HG03039 (cell line): ENCODE measurements at regions not wholly inside any gene's neighbourhood (a gene's known extent, or its start where the extent isn't known, plus 50 kb on each side); places are given as distances from the start of the nearest gene placed in this dataset.

Experiments used
- ATAC-seq: cut with Tn5 transposase; IDR thresholded peaks from one replicate; pipeline ENCODE4 v1.9.1; 2021; ENCODE audit warnings: mild to moderate bottlenecking, moderate library complexity; ENCODE audit not compliant: unreplicated experiment

DNA sequence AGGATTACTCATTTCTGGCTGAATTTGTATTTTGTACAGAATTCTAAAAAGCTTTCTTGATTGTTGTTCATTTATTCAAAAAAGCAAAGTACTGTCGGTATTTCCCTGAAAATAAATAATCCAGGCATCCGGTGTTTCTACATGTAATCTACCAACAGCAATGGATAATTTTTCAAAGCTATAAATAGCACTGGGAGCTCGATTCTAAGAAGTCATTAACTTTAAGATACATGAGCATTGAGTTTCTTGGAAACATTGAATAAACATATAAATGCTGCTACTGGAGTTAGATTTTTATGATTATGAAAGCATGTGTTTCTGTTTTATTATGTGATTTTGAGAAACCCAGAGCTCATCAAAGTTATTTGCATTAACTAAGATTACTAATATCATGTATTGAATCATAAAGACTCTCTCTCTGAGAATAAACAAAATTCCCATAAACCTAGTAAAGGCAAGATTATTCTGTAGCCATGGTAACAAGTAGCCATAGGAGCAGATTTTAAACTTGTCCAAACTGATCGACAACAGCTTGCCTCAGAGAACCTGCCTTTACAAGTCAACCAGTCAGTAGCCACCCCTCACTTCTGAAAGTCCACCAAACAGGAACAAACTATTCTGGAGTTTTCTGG, 197.0 kb downstream of the DRD1 start:
- no peak for ATAC-seq

DNA sequence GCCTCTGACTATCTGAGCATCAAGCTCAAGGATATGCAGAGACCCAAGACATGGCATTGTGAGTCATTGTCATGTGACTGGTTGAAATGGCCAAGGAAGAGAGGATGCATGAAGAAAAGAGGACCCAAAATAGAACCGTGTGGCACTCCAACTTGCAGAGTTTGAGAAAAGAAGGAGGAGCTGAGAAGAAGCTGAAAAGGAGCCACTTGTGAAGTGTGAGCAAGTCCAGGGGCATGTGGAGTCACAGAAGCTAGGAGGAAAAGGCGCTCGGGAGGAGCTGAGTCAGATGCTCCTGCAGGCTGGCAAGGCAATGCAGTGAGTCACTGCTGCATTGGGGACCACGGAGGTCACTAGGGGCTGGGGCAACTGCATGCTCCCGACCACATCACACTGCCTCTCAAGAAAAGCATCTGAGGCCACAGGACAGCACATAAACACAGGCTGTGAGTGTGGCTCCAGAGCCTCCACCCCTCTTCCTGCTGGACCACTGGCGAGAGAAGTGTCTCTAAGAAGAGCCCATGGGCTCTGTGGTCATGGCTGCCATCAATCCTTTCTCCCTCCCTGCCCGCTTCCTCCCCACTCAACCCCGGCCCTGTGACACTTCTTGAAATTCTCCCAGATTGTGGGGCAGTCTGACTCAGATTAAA, 197.6 kb downstream of the DRD1 start:
- no peak for ATAC-seq

GRCh38 chr5:175243441-175243840, 200.5 kb downstream of the DRD1 start:
- ATAC-seq = no peak

DNA sequence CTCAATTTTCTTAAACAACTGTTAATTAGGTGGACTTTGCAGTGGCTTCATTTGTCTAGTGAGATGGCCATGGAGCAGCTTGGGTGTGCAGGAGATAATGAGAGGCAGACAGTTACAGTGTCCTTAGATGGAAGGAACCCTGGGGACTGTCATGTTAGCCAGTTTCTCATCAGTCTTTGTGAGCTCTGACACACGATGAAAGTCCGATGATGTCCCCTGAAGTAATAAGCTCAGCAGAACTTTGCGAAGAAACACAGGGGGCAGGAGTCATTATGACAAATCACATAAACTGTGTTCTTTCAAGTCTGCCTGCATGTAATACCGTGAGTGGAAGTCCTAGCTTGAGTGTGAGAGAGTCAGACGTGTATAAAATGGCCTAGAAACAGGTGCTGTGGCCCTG, 201.8 kb downstream of the DRD1 start:
- no peak for ATAC-seq

DNA sequence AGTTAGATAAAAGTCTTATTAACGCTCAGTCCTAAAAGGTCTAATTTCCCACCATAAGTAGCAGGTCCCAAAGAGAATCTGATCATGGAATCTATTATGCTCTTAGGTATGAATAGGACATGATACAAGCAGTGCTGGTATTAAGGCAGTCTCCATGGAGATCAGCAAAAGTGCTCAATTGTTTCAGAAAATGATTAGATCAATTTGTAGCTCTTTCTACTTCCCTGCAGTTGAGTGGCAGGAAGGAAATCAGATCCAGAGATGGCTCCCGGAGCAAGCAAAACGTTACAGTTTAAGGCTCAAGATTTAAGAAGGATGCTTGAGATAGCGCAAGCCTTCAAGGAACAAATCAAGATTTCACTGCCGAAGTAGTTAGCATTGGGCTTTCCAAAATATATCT, 205.7 kb downstream of the DRD1 start:
- no peak for ATAC-seq

GRCh38 chr5:175236176-175236575, 207.8 kb downstream of the DRD1 start:
- no peak for ATAC-seq

DNA sequence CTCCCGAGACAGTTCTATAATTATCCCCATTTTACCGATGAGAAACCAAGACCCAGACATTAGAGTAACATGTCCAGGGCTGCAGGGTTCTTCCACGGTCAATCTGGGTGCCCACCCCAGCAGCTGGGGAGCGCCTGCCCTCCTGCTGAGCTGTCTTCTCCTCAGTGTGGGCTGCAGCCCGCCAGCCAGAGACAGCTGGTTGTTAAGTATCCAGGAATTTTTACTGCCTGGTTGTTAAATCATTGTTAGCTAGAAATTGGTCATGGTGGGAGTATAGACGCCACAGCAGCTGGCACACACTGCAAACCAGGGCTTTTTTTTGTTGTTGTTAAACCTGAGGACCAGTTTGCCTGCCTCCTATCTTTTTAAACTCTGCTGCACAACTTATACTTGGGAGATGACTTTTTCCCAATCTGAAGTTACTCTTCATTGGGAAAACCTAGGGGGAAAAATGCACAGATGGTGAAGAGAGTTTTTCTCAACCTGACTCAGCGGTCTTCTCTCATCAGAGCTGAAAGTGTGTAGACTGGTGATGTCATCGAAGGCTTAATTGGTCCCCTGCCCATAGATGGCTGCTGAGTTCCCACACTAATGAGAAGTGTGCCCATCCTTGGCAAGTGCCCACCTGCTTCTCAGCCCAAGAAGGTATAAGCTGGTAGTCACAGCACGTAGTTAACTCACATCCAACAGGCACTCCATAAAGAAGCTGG, 208.6 kb downstream of the DRD1 start:
- no peak for ATAC-seq

DNA sequence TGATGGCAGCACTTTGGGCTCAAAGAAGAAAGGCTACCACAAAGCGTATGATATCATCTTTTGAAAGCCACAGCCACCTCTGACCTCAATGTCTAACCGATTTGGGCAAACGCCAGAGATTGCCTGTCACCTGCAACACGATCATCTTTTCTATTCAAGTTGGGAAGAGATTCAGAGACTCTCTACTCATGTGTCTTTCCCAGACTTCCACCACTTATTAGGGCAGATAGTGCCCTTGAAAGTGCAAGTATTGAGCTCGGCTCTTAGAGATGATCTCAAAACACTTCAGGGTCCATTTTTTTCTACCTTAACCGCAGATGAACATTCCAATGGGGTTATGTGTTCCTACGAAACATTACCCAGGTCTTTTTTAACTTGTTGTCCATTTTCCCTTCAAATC, 213.7 kb downstream of the DRD1 start:
- ATAC-seq = no peak

DNA sequence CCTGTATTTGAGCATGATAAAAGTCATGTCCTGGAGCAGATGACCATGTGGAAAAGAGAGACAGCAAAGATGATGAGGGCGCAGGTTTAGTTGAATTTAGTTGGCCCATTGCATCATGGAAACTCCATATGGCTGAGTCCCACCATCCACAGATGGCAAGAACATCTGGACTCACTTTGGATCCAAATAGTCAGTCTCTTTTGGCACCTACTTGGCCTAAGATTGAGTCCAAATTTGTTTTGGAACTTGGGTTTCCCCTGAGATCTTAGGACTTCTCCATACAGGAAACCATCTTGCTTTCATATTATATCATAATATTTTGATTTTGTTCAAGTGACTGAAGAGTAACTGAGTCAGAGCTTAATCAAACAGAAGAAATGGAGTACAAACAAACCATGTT, 217.5 kb downstream of the DRD1 start:
- no peak for ATAC-seq

- no peak for ATAC-seq
Measured at GRCh38 chr5:175223291-175223690, 220.7 kb downstream of the DRD1 start.

DNA sequence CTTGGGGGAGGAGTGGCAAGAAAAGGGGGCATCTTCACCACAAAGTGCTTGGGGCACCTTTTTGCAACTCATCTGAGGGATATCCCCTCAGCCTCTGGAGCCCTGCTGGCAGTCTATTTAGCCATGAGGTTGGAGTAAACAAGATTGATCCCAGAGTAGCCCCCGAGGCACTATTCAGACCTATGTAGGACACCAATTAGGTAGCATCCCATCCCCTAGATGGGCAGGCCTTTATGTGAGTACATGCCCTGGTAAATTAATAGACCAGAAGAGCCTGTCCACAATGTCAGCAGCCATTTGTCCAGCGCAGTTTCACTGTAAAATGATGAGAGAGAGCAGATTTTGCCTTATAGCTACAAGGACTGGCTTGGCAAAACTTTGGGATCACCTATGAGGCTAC, 221.4 kb downstream of the DRD1 start:
- ATAC-seq = no peak

DNA sequence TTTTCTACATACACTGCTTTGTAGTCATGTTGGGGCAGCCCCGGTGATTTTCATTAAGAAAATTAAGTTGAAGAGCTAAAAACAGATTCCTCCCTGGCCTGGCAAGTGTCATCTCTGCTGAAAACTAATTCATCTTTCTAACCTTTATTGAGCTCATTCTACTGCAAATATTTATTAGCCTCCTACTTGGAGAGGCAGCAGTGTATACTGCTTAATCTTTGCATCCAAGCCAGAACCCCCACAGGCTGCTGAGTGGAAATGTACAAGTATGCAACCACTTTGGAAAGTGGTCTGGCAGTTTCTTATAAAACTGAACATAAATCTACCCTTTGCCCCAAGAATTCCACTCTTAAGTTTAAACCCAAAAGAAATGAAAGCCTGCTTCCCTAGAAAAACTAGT, 223.4 kb downstream of the DRD1 start:
- no peak for ATAC-seq

GRCh38 chr5:175219366-175219765, 224.6 kb downstream of the DRD1 start:
- no peak for ATAC-seq

GRCh38 chr5:175216991-175217390, 227.0 kb downstream of the DRD1 start:
- ATAC-seq = no peak

GRCh38 chr5:175215906-175216305, 228.1 kb downstream of the DRD1 start:
- no peak for ATAC-seq

- no peak for ATAC-seq
Measured at GRCh38 chr5:175214152-175214551, 229.8 kb downstream of the DRD1 start.

- ATAC-seq = no peak
Measured at GRCh38 chr5:175211956-175212756, 231.8 kb downstream of the DRD1 start.

DNA sequence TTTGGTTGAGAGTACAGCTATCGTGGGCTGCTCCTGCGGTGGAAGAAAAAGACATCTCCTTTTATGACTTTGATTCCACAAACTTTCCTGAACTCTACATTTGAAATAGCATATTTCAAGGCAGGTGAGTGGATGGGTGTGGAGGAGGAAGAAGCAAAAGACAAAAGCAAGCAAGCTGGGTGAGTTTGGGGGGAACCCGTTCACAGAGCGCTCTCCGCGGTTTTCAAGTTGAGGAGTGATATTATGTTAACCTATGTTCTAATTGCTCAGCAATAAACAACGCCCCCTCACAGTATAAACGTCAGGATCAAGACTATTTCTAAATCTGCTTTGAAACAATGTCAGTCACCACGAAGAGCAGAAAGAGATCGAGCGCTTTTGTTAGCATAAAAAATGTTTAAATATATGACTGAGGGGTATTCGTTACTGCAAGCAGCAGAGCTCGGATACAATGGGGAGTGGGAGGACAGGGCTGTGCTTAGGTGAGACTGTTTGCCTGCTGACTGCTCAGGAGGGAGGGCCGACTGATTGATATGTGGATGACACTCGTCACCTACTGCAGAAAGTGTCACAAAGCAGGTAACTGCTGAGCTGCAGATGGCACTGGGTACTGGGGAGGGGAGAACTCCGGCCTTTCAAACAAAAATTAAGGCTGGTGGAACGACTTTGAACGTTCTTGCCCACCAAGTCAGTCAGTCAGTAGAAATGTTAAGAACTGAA, 236.5 kb downstream of the DRD1 start:
- ATAC-seq = no peak

DNA sequence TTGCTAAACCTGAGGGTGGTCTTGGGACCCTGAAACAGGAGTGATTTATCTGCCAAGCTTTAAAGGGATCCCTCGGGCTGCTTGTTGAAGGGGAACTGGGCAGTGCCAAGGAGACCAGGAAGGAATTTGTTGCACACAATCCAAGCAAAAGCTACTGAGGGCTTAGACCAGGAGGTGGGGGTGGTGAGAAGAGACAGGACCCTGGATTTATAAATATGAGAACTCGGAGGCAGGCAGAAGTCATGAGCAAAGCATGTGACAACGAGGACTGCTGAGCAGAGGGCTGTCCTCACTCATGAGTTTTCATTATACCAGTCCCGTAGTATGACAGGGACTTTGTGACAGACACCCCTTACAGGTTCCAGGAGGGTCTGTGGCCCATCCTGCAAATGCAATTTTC, 237.3 kb downstream of the DRD1 start:
- no peak for ATAC-seq

GRCh38 chr5:175202463-175203068, 241.4 kb downstream of the DRD1 start:
- no peak for ATAC-seq
